ENCODE measurements at regions not wholly inside any gene's neighbourhood (a gene's known extent, or its start where the extent isn't known, plus 50 kb on each side); places are given as distances from the start of the nearest gene placed in this dataset.

DNA sequence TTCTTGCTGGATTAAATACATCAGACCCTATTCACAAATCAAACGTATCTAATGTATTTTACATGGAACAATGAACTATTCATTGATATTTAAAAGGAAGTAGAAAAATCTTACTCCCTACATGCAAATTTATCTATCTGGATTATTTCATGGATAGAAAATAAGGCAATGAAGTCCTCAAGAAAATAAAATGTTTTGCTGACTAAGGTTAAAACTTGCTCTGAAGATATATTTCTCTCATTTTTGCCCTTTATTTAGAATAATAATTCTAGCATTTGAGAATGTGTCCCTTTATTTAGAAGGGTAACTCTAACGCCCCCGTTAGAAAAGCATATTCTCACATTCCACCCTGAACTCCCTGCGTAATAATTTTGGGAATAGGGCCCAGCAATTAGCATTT is 627.0 kb upstream of the ZP4 start:
- H3K4me3 ChIP-seq (ENCODE audit: low read depth, low read length) = no peak overlapping the region
- no peak for DNase-seq (ENCODE audit: low read depth)
- no peak for TF ChIP-seq CTCF (IDR thresholded peaks at IDR 0.05; ENCODE audit: insufficient read depth, low read depth, low read length)

DNA sequence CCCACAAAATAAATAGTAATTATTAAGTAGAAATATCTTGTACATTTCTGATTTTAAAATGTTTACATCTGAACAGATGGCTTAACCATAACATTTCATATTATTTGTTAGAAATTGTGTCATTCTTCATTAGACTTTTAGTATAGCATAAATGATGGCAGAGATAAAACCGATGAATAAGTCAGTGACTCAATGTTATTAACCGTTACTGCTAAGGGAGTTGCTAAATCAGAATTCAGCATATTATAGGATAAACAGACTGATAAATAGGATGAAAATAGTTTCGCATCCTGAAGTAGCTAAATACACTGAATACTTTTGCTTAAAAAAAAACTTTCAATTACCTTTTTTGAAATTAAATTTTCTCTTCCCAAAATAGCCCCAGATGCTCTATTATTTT is 610.6 kb upstream of the ZP4 start:
- DNase-seq (ENCODE audit: low read depth) = no peak
- no peak for TF ChIP-seq CTCF (IDR thresholded peaks at IDR 0.05; ENCODE audit: insufficient read depth, low read depth, low read length)
- H3K4me3 ChIP-seq (ENCODE audit: low read depth, low read length) = no peak overlapping the region

- no peak for DNase-seq (ENCODE audit: low read depth)
- H3K4me3 ChIP-seq (ENCODE audit: low read depth, low read length) = no peak overlapping the region
- no peak for TF ChIP-seq CTCF (IDR thresholded peaks at IDR 0.05; ENCODE audit: insufficient read depth, low read depth, low read length)
These were observed 608.3 kb upstream of the ZP4 start for GRCh38 chr1:238499021-238499420.

DNA sequence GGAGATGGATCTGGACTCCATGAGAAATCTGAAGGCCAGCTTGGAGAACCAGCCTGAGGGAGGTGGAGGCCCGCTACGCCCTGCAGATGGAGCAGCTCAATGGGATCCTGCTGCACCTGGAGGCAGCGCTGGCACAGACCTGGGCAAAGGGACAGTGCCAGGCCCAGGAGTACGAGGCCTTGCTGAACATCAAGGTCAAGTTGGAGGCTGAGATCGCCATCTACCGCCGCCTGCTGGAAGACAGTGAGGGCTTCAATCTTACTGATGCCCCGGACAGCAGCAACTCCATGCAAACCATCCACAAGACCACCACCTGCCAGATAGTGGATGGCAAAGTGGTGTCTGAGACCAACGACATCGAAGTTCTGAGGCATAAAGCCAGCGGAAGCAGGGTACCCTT is 601.5 kb upstream of the ZP4 start:
- no peak overlapping the region for H3K4me3 ChIP-seq (ENCODE audit: low read depth, low read length)
- TF ChIP-seq CTCF (IDR thresholded peaks at IDR 0.05; ENCODE audit: insufficient read depth, low read depth, low read length) = no peak
- DNase-seq (ENCODE audit: low read depth) = no peak

DNA sequence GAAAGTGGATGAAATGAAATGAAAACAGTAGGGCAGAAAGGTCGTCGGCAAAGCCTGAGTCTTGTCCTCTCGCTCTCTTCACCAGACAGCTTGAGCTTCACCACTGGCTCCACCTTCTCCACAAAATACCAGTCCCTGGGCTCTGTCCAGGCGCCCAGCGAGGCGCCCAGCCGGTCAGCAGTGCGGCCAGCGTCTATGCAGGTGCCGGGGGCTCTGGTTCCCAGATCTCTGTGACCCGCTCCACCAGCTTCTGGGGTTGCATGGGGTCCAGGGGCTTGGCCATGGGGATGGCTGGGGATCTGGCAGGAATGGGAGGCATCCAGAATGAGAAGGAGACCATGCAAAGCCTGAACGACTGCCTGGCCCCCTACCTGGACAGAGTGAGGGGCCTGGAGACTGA is 600.5 kb upstream of the ZP4 start:
- no peak for TF ChIP-seq CTCF (IDR thresholded peaks at IDR 0.05; ENCODE audit: insufficient read depth, low read depth, low read length)
- no peak for DNase-seq (ENCODE audit: low read depth)
- H3K4me3 ChIP-seq (ENCODE audit: low read depth, low read length) = no peak overlapping the region

DNA sequence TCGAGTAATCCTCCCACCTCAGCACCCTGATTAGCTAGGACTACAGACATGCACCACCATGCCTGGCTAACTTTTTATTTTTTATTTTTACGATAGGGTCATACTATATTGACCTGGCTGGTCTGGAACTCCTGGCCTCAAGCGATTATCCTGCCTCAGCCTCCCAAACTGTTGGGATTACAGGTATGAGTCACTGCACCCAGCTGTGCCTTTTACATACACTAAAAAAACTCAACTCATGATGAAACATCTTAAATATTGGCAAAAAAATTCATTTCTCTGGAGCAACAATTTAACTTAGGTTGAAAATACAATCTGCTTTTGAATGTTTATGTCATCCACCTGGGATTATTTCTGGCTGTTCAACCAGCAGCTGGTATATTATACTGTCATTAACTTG is 598.3 kb upstream of the ZP4 start:
- no peak overlapping the region for H3K4me3 ChIP-seq (ENCODE audit: low read depth, low read length)
- no peak for TF ChIP-seq CTCF (IDR thresholded peaks at IDR 0.05; ENCODE audit: insufficient read depth, low read depth, low read length)
- DNase-seq (ENCODE audit: low read depth) = no peak

DNA sequence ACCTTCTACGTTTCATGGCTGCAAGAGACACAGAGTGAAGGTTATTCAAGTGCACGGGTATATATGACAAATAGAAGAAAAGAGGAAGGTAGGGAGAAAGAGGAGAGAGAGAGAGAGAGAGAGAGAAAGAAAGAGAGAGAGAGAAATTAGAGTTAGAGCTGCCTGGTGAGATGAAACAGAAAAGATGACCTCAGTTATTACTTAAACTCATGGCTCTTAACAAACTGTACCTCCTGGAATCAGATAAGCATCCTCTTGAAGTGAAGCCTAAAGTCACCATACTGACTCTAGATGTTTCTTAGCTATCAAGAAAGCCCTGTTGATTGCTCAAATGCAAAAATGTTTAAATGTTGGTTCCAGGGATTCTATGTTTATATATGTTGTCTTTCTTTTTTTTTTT is 597.7 kb upstream of the ZP4 start:
- peak; percentile 32 for DNase-seq (ENCODE audit: low read depth)
- TF ChIP-seq CTCF (IDR thresholded peaks at IDR 0.05; ENCODE audit: insufficient read depth, low read depth, low read length) = no peak
- H3K4me3 ChIP-seq (ENCODE audit: low read depth, low read length) = no peak overlapping the region
